Body of pancreas (tissue), 4 donors: ENCODE measurements at regions not wholly inside any gene's neighbourhood (a gene's known extent, or its start where the extent isn't known, plus 50 kb on each side); places are given as distances from the start of the nearest gene placed in this dataset.

Experiments used
- CTCF ChIP-seq, 7 experiments: fragments of 450-650 bp in 4 of 7; fragments of 200-600 bp in 3 of 7; sonication (generic) in 3 of 7; IDR thresholded peaks; one replicate each; pipeline ENCODE4 v1.5.1; 2016 to 2019; ENCODE audit warnings: antibody characterized with exemption in 7 of 7
- POLR2A ChIP-seq, 3 donors: fragments of 450-650 bp; IDR thresholded peaks; one replicate each; pipeline ENCODE4 v1.6.1; 2016; ENCODE audit warnings: antibody characterized with exemption in 3 of 3, mild to moderate bottlenecking in 2 of 3

- TF ChIP-seq CTCF (IDR thresholded peaks at IDR 0.05) (no peak), POLR2A (IDR thresholded peaks at IDR 0.05) (no peak)
These were observed 263.8 kb downstream of the XXYLT1 start for GRCh38 chr3:195007151-195007550.
